ENCODE measurements at regions not wholly inside any gene's neighbourhood (a gene's known extent, or its start where the extent isn't known, plus 50 kb on each side); places are given as distances from the start of the nearest gene placed in this dataset.

DNA sequence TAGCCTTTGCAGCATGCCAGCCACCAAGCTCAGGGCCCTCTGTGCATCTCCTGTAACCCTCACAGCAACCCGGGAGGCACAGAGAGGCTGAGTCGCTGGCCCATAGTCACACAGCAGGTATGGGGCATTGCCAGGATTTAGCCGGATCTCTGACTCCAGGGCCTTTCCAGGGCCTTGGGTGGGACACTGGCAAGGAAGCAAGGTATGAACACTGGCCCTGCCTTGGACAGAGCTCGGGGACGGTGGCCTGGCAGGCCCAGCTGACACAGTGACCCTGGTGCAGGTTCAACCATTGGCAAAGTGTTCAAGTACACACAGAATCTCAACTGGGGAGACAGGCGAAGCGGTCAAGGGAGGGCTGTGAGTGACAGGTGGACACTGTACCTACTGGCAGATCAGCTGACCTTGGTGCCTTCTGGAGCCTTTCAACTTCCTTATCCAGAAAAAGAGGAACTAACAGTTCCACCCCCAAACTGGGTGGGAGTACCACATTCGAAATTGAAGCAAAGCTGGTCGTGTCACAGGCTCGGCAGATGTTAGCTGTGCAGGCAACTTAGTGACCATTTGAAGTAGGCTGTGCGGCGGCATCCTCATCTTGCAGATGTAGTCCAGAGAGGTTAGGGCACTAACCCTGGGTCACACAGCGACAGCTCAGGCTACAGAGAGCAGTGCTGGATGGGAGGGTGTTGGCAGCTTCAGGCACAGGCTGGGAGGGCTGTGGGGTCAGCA lies 287.4 kb downstream of the SEC14L1 start:
- TF ChIP-seq FOXP2 (optimal IDR thresholded peaks at IDR 0.05; ENCODE audit: borderline replicate concordance, extremely low read depth, extremely low read length, insufficient read depth) (no peak), SIN3A (IDR thresholded peaks at IDR 0.05; ENCODE audit: borderline replicate concordance, insufficient read depth, low read length) (no peak), REST (IDR thresholded peaks at IDR 0.05; ENCODE audit: insufficient read depth in 1 of 2, low read depth in 2 of 2, low read length in 2 of 2) (no peak), TAF1 (IDR thresholded peaks at IDR 0.05; ENCODE audit: borderline replicate concordance, insufficient read depth, low read length) (no peak), POLR2AphosphoS5 (IDR thresholded peaks at IDR 0.05; ENCODE audit: low read depth, low read length) (no peak)

DNA sequence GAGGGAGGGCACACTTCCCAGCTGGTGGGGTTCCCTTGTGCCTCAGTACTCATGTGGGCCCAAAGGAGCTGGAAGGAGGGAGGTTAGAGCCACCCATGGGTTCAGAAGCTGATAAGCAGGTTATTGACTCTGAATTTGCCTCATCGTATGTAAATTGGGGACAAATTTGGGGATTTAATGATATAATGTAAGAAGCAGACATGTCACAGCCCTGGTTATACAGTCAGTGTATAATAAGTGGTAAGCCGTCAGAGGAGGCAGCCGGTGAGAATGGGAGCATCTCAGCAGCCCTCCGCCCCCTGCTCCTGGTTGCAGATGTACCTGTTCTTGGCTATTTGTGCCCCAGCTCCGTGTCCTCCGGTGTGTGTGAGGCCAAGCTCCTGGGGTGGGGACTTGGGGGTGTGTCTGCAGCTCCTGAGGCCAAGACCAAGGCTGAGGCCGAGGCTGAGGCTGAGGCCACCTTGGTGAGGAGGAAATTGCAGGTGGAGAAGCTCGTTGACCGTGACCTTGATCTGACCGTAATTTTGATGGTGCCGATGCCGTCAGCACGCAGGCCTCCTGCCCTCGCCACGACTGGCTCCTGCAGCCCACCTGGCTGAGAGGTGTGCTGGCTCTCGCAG lies 288.1 kb downstream of the SEC14L1 start:
- no peak for TF ChIP-seq SIN3A (IDR thresholded peaks at IDR 0.05; ENCODE audit: borderline replicate concordance, insufficient read depth, low read length)
- no peak for TF ChIP-seq TAF1 (IDR thresholded peaks at IDR 0.05; ENCODE audit: borderline replicate concordance, insufficient read depth, low read length)
- no peak for TF ChIP-seq POLR2AphosphoS5 (IDR thresholded peaks at IDR 0.05; ENCODE audit: low read depth, low read length)
- no peak for TF ChIP-seq FOXP2 (optimal IDR thresholded peaks at IDR 0.05; ENCODE audit: borderline replicate concordance, extremely low read depth, extremely low read length, insufficient read depth)
- TF ChIP-seq REST (IDR thresholded peaks at IDR 0.05; ENCODE audit: insufficient read depth in 1 of 2, low read depth in 2 of 2, low read length in 2 of 2) = no peak

DNA sequence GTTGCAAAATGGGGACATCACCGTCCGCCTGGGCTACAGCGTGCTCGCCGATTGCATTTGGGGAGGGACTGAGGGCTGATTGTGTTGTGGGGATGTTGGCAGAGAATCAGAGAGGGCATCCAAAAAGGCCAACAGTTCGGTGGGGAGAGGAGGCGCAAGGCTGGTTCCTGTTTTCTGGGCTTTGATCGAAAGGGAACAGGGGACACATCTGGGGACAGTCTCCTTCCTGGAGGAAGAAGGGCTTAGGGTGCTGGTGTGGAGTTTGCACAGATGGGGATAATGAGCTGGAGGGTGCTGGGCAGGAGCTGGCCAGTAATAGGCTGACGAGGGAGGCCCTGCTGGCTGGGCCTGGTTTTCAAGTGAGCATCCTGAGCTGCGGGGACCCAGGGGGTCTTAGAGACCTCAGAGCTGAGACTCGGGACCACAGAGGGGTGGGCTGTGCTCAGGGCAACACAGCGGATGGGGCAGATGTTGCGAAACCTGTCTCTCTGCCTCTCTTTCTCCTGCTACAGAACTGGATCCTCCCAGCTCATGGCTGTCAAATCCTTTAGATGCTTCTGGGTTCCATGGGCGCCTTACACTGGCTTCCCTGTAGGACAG lies 288.7 kb downstream of the SEC14L1 start:
- TF ChIP-seq REST (IDR thresholded peaks at IDR 0.05; ENCODE audit: insufficient read depth in 1 of 2, low read depth in 2 of 2, low read length in 2 of 2) = no peak
- no peak for TF ChIP-seq POLR2AphosphoS5 (IDR thresholded peaks at IDR 0.05; ENCODE audit: low read depth, low read length)
- TF ChIP-seq FOXP2 (optimal IDR thresholded peaks at IDR 0.05; ENCODE audit: borderline replicate concordance, extremely low read depth, extremely low read length, insufficient read depth) = no peak
- TF ChIP-seq SIN3A (IDR thresholded peaks at IDR 0.05; ENCODE audit: borderline replicate concordance, insufficient read depth, low read length) = no peak

DNA sequence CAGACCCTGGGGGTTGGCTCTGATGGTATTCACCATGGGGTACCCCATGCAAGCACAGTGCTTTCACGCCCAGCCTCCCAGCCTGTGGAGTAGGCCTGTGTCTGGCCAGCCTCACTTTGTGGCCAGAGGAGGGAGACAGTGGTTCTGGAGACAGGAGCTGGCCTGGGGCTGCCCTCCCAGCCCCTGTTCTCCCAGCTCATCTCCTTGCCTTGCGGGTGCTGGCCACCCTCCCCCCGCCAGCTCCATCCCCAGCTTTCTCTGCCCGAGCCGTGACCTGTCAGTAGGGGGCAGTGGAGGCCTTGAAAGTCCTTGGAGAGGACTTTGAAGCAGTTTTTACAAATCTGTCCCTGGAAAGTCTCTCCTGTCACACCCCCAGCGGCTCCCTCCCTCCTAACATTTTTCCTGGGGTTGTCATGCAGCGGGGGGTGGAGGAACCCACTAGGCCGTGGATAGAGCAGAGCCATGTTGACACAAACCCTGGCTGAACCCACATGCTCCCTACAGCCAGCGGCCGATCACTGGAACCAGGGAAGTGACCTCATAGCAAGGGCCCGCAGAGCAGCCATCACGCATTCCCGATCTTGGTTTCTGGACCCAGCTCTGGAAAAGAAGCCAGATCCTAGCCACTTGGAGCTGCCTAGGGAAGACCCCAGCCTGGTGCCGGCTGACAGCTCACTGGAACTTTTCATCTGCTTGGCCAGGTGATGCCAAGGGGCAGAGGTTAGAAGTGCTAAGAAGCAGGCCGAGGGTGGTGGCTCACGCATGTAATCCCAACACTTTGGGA lies 289.4 kb downstream of the SEC14L1 start:
- no peak for TF ChIP-seq FOXP2 (optimal IDR thresholded peaks at IDR 0.05; ENCODE audit: borderline replicate concordance, extremely low read depth, extremely low read length, insufficient read depth)
- TF ChIP-seq SIN3A (IDR thresholded peaks at IDR 0.05; ENCODE audit: borderline replicate concordance, insufficient read depth, low read length) = no peak
- TF ChIP-seq TAF1 (IDR thresholded peaks at IDR 0.05; ENCODE audit: borderline replicate concordance, insufficient read depth, low read length) = no peak
- TF ChIP-seq REST (IDR thresholded peaks at IDR 0.05; ENCODE audit: insufficient read depth in 1 of 2, low read depth in 2 of 2, low read length in 2 of 2) = no peak
- no peak for TF ChIP-seq POLR2AphosphoS5 (IDR thresholded peaks at IDR 0.05; ENCODE audit: low read depth, low read length)

Data from PFSK-1 (cell line).